ENCODE measurements at regions not wholly inside any gene's neighbourhood (a gene's known extent, or its start where the extent isn't known, plus 50 kb on each side); places are given as distances from the start of the nearest gene placed in this dataset.
"Not testable (repeated sequence)": the region's sequence is repeated elsewhere in the genome, so short reads cannot be mapped to it uniquely, and the experiment has no call there.

GRCh38 chr4:73348185-73348584 is 55.9 kb upstream of the ALB start:
- Mint-ChIP-seq H3K36me3 (ENCODE audit: low read depth) (no peaks in the 10 kb centered on the region), H3K4me1 (no peaks in the 10 kb centered on the region), H3K27me3 (no peaks in the 10 kb centered on the region), H3K9me3 (ENCODE audit: low read depth) (no peaks in the 10 kb centered on the region), H3K4me3 (no peak overlapping the region), H3K27ac (no peak overlapping the region)
- ChIA-PET POLR2A (interaction anchor here (0.6 kb wide), 1 partner anchor 746 kb away, joined by 4 read pairs; no protein-coding TSS in a partner anchor), CTCF (no interaction called here)
- no peak for ATAC-seq
- intact Hi-C loops (cut with DNase I, micrococcal nuclease) = loop anchor here in 1 of 2 experiments (10.0 kb wide), 2 partner anchors 97 to 307 kb away; no protein-coding TSS in a partner anchor
- no peak for DNase-seq

DNA sequence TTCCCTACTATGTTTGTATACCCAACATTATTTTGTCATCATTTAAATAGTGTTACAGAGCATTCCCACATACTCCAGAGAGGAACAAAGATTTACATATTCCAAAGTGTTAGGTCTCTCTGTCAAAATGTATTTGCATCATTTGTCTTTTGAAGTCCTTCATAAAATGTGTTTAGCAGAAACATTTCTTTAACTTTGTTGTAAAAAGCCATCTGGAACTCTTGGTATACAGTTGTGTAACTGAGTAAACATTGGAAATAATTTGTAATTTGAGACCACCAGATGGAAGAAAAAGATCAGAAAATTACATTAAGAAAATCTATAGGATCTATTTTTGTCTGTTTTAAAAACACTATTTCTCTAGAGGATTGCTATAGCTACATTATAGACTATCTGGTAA is 56.6 kb upstream of the ALB start:
- no peak overlapping the region for H3K27ac Mint-ChIP-seq
- H3K36me3 Mint-ChIP-seq (ENCODE audit: low read depth) = no peaks in the 10 kb centered on the region
- intact Hi-C loops (cut with DNase I, micrococcal nuclease) = loop anchor here in 1 of 2 experiments (10.0 kb wide), 2 partner anchors 97 to 307 kb away; no protein-coding TSS in a partner anchor
- H3K4me3 Mint-ChIP-seq = no peak overlapping the region
- POLR2A ChIA-PET = no interaction called here
- no peaks in the 10 kb centered on the region for H3K4me1 Mint-ChIP-seq
- CTCF ChIA-PET = interaction anchor here (0.8 to 1.7 kb wide), 2 partner anchors 10 to 99 kb away, joined by 3 to 4 read pairs; no protein-coding TSS in a partner anchor
- H3K9me3 Mint-ChIP-seq (ENCODE audit: low read depth) = no peaks in the 10 kb centered on the region
- ATAC-seq = no peak
- DNase-seq = no peak
- H3K27me3 Mint-ChIP-seq = no peaks in the 10 kb centered on the region

GRCh38 chr4:73345399-73345975 is 58.6 kb upstream of the ALB start:
- Mint-ChIP-seq H3K36me3 (ENCODE audit: low read depth) (no peaks in the 10 kb centered on the region), H3K4me3 (no peak overlapping the region), H3K27ac (no peak overlapping the region), H3K4me1 (no peaks in the 10 kb centered on the region), H3K27me3 (no peaks in the 10 kb centered on the region), H3K9me3 (ENCODE audit: low read depth) (no peaks in the 10 kb centered on the region)
- ChIA-PET CTCF (interaction anchor here (2.3 kb wide), 1 partner anchor 101 kb away, joined by 5 read pairs; no protein-coding TSS in a partner anchor), POLR2A (no interaction called here)
- intact Hi-C loops (cut with DNase I, micrococcal nuclease) = loop anchor here in 1 of 2 experiments (10.0 kb wide), 2 partner anchors 99 to 309 kb away; no protein-coding TSS in a partner anchor
- ATAC-seq (no peak), DNase-seq (no peak)

GRCh38 chr4:73344106-73344505 is 60.0 kb upstream of the ALB start:
- no peak overlapping the region for H3K27ac Mint-ChIP-seq
- intact Hi-C loops (cut with DNase I, micrococcal nuclease) = loop anchor here (5.0 to 10.0 kb wide), 3 partner anchors 101 to 788 kb away; no protein-coding TSS in a partner anchor
- ChIA-PET CTCF (interaction anchor here (1.3 to 2.3 kb wide), 2 partner anchors 11 to 102 kb away, joined by 3 to 5 read pairs; no protein-coding TSS in a partner anchor), POLR2A (no interaction called here)
- no peaks in the 10 kb centered on the region for H3K4me1 Mint-ChIP-seq
- no peaks in the 10 kb centered on the region for H3K9me3 Mint-ChIP-seq (ENCODE audit: low read depth)
- ATAC-seq (no peak), DNase-seq (no peak)
- no peaks in the 10 kb centered on the region for H3K27me3 Mint-ChIP-seq
- no peaks in the 10 kb centered on the region for H3K36me3 Mint-ChIP-seq (ENCODE audit: low read depth)
- no peak overlapping the region for H3K4me3 Mint-ChIP-seq

- Mint-ChIP-seq H3K27ac (no peak overlapping the region), H3K4me3 (no peak overlapping the region), H3K36me3 (ENCODE audit: low read depth) (no peaks in the 10 kb centered on the region), H3K27me3 (peaks cover 1% of the 10 kb centered on the region), H3K4me1 (no peaks in the 10 kb centered on the region), H3K9me3 (ENCODE audit: low read depth) (no peaks in the 10 kb centered on the region)
- ATAC-seq = no peak
- CTCF ChIA-PET = interaction anchor here (2.3 kb wide), 1 partner anchor 103 kb away, joined by 5 read pairs; no protein-coding TSS in a partner anchor
- DNase-seq = no peak
- intact Hi-C loops (cut with DNase I, micrococcal nuclease) = loop anchor here (5.0 to 10.0 kb wide), 3 partner anchors 101 to 789 kb away; no protein-coding TSS in a partner anchor
- POLR2A ChIA-PET = no interaction called here
Observed at GRCh38 chr4:73343432-73343831, 60.7 kb upstream of the ALB start.

DNA sequence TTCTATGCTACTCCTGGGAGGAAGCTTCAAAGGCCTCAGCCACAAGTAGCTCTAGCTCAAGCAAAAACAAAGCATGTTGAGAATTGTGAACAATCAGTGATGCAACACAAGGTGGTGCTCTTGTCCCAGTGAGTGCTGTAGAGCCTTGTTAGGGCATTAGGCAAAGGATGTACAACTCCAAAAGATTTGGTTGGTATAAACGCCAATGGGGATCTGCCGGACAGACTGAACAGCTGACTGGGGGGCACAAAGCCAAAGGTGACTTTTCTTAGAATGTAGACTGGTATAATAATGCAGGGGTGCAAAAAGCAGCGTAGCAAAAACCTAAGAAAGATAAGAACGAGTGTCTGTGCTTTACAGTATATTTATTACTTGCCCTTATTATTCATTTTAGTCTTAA is 62.6 kb upstream of the ALB start:
- ATAC-seq = no peak
- Mint-ChIP-seq H3K27me3 (peaks cover 2% of the 10 kb centered on the region), H3K4me1 (no peaks in the 10 kb centered on the region), H3K36me3 (ENCODE audit: low read depth) (no peaks in the 10 kb centered on the region), H3K4me3 (no peak overlapping the region), H3K27ac (no peak overlapping the region), H3K9me3 (ENCODE audit: low read depth) (no peaks in the 10 kb centered on the region)
- peak; percentile 37 for DNase-seq
- intact Hi-C loops (cut with DNase I, micrococcal nuclease) = loop anchor here (1.0 to 10.0 kb wide), 5 partner anchors 103 to 791 kb away; no protein-coding TSS in a partner anchor
- ChIA-PET POLR2A (interaction anchor here (0.6 kb wide), 1 partner anchor 670 kb away, joined by 3 read pairs; no protein-coding TSS in a partner anchor), CTCF (interaction anchor here (0.7 to 2.4 kb wide), 7 partner anchors 9 to 157 kb away, joined by 3 to 22 read pairs (median 3); no protein-coding TSS in a partner anchor)

- intact Hi-C loops (cut with DNase I, micrococcal nuclease) = loop anchor here (1.0 to 10.0 kb wide), 5 partner anchors 104 to 791 kb away; no protein-coding TSS in a partner anchor
- no peak for ATAC-seq
- Mint-ChIP-seq H3K27me3 (peaks cover 2% of the 10 kb centered on the region), H3K36me3 (ENCODE audit: low read depth) (no peaks in the 10 kb centered on the region), H3K4me1 (no peaks in the 10 kb centered on the region), H3K4me3 (no peak overlapping the region), H3K9me3 (ENCODE audit: low read depth) (no peaks in the 10 kb centered on the region), H3K27ac (no peak overlapping the region)
- ChIA-PET POLR2A (interaction anchor here (0.6 kb wide), 1 partner anchor 670 kb away, joined by 3 read pairs; no protein-coding TSS in a partner anchor), CTCF (interaction anchor here (0.7 to 2.4 kb wide), 8 partner anchors 9 to 157 kb away, joined by 3 to 22 read pairs (median 3); no protein-coding TSS in a partner anchor)
- no peak for DNase-seq
Observed at GRCh38 chr4:73340917-73341316, 63.2 kb upstream of the ALB start.

DNA sequence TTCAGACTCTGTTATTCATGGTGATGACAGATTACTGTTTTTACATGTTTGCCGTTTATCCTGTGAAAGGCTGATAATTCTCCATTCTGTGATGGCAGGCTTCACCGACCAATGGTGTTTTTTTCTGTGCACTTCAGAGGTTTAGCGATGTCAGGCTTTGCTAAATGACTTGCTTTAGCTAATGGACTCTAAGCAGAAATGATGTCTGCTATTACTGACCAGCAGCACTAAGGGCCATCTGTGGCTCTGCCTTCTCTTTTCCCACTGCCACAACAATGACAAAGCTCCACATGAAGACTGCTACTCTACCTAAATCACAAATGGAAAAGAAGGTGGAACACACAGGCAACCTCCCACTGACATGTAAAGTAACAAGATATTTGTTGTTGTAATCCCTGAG is 68.4 kb upstream of the ALB start:
- Mint-ChIP-seq H3K36me3 (ENCODE audit: low read depth) (no peaks in the 10 kb centered on the region), H3K27me3 (peaks cover 4% of the 10 kb centered on the region), H3K27ac (no peak overlapping the region), H3K4me1 (no peaks in the 10 kb centered on the region), H3K9me3 (ENCODE audit: low read depth) (no peaks in the 10 kb centered on the region), H3K4me3 (no peak overlapping the region)
- no peak for DNase-seq
- intact Hi-C loops (cut with DNase I, micrococcal nuclease) = no loop called here
- no peak for ATAC-seq
- ChIA-PET POLR2A (no interaction called here), CTCF (interaction anchor here (1.7 kb wide), 1 partner anchor 318 kb away, joined by 3 read pairs; no protein-coding TSS in a partner anchor)

DNA sequence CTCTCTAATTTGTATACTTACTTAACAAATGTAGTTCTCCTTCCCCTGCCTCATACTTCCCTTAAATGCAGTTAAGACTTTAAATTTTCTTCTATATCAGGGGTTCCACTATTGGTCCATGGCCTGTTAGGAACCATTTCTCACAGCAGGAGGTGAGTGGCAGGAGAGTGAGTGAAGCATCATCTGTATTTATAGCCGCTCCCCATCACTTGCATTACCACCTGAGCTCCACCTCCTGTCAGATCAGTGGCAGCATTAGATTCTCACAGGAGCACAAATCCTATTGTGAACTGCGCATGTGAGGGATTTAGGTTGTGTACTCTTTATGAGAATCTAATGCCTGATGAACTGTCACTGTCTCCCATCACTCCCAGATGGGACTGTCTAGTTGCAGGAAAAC is 72.1 kb upstream of the ALB start:
- not testable (repeated sequence) for ATAC-seq, H3K27ac Mint-ChIP-seq

GRCh38 chr4:73329300-73329699 is 70.7 kb upstream of the ANKRD17 start:
- DNase-seq (no peak), ATAC-seq (no peak)
- no peaks in the 10 kb centered on the region for H3K4me1 Mint-ChIP-seq
- peaks cover 4% of the 10 kb centered on the region for H3K9me3 Mint-ChIP-seq (ENCODE audit: low read depth)
- ChIA-PET POLR2A (no interaction called here), CTCF (no interaction called here)
- no peak overlapping the region for H3K4me3 Mint-ChIP-seq
- no peaks in the 10 kb centered on the region for H3K36me3 Mint-ChIP-seq (ENCODE audit: low read depth)
- intact Hi-C loops (cut with DNase I, micrococcal nuclease) = no loop called here
- no peak overlapping the region for H3K27ac Mint-ChIP-seq
- H3K27me3 Mint-ChIP-seq = no peaks in the 10 kb centered on the region

More for the DNA sequence above, 72.1 kb upstream of the ALB start:
- H3K36me3 Mint-ChIP-seq (ENCODE audit: low read depth); H3K4me3 Mint-ChIP-seq; H3K4me1 Mint-ChIP-seq; H3K27me3 Mint-ChIP-seq; DNase-seq; POLR2A ChIA-PET; intact Hi-C loops (cut with DNase I, micrococcal nuclease); H3K9me3 Mint-ChIP-seq (ENCODE audit: low read depth): not testable (repeated sequence)
- CTCF ChIA-PET = interaction anchor here (1.4 kb wide), 1 partner anchor 12 kb away, joined by 3 read pairs; no protein-coding TSS in a partner anchor

- DNase-seq; POLR2A ChIA-PET; H3K36me3 Mint-ChIP-seq (ENCODE audit: low read depth); H3K4me3 Mint-ChIP-seq; H3K27me3 Mint-ChIP-seq; H3K27ac Mint-ChIP-seq; intact Hi-C loops (cut with DNase I, micrococcal nuclease); ATAC-seq; H3K4me1 Mint-ChIP-seq: not testable (repeated sequence)
- H3K9me3 Mint-ChIP-seq (ENCODE audit: low read depth) = peaks cover 16% of the 10 kb centered on the region
- CTCF ChIA-PET = interaction anchor here (1.0 kb wide), 1 partner anchor 54 kb away, joined by 4 read pairs; no protein-coding TSS in a partner anchor
Observed at GRCh38 chr4:73325776-73326175, 67.2 kb upstream of the ANKRD17 start.
